NCI-H748 (cell line): ENCODE measurements at regions not wholly inside any gene's neighbourhood (a gene's known extent, or its start where the extent isn't known, plus 50 kb on each side); places are given as distances from the start of the nearest gene placed in this dataset.

Source experiments
- DNase-seq: peaks from one replicate; lab custom pipeline; 2025; ENCODE audit not compliant: unreplicated experiment; lab: John Stamatoyannopoulos, UW

DNA sequence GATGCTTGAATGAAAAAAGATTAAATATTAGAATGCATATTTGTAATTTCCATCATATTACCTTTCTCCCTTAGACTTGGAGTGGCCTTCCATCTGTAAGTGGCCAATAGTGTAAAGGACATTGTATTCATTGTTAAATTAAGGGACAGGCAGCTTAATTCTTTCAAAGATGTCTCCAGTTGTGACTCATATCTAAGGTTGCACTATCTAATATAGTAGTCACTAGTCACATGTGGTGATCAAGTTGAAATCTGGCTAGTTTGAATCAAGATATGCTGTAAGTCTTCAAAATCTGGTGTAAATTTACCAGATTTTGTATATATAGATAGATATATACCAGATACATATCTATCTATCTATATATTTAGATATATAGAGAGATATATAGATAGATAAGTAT is 52.4 kb upstream of the AGPS start:
- DNase-seq, result no peak

DNA sequence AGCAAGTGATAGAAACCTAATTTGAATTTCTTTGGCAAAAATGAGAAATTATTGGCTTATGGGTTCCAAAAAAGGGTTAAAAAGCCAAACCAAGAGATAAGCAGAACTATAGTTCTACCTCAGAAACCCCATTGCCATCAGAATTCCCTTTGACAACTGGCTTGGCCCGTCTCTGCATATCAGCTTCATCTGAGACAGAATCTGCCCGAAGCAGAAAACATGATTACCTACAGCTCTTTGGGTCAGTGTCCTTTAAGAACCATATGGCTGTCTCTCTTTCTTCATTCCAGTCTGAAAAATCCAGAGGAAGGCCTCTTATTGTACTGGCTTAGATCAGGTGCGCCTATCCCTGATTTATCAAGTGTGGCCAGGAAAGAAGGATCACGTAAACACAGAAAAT is 49.8 kb upstream of the AGPS start:
- no peak for DNase-seq
